Esophagus muscularis mucosa (tissue), 3 donors: ENCODE measurements at regions not wholly inside any gene's neighbourhood (a gene's known extent, or its start where the extent isn't known, plus 50 kb on each side); places are given as distances from the start of the nearest gene placed in this dataset.

Experiments
- CTCF ChIP-seq, 3 experiments: fragments of 200-600 bp in 2 of 3; fragments of 450-650 bp in 1 of 3; sonication (generic) in 2 of 3; IDR thresholded peaks; one replicate each; pipeline ENCODE4 v1.5.1; 2017 to 2019; ENCODE audit warnings: antibody characterized with exemption in 3 of 3, mild to moderate bottlenecking in 2 of 3, moderate library complexity in 1 of 3
- POLR2AphosphoS5 ChIP-seq, 2 donors: sonication (generic); formaldehyde crosslinking; IDR thresholded peaks; one replicate each; pipeline ENCODE4 v1.6.1; 2017; ENCODE audit warnings: antibody characterized with exemption in 2 of 2

GRCh38 chr5:117761186-117761585, 1186.6 kb upstream of the SEMA6A start:
- TF ChIP-seq CTCF (IDR thresholded peaks at IDR 0.05) (no peak), POLR2AphosphoS5 (IDR thresholded peaks at IDR 0.05) (no peak)
